PC-9 (cell line): ENCODE measurements at regions not wholly inside any gene's neighbourhood (a gene's known extent, or its start where the extent isn't known, plus 50 kb on each side); places are given as distances from the start of the nearest gene placed in this dataset.

Source experiments
- BruUV-seq: library from RNA; stranded (reverse); fragments of 400-500 nt; replicated peaks from 2 replicates; lab custom pipeline; 2021; lab: Mats Ljungman, UMichigan
- CTCF ChIA-PET: fragments of 300-600 bp; sonication (Branson Sonifier 250); formaldehyde crosslinking; loops from one replicate; lab custom pipeline; 2022; ENCODE audit warnings: antibody characterized with exemption; lab: Charles Lee
- POLR2A ChIA-PET: fragments of 300-600 bp; sonication (Branson Sonifier 250); formaldehyde crosslinking; loops from one replicate; lab custom pipeline; 2022; ENCODE audit warnings: antibody characterized with exemption; ENCODE audit not compliant: unreplicated experiment; lab: Charles Lee
- DNase-seq, 2 experiments: peaks; one replicate each; pipeline versions ENCODE4 v3.0.0 to v3.0.0-alpha.2; 2015 to 2022; ENCODE audit warnings: mixed read lengths in 1 of 2
- H2AFZ ChIP-seq: fragments of 200-600 bp; sonication (generic); 2 replicates; pipeline ENCODE4 v1.8.1; 2017; ENCODE audit warnings: antibody characterized with exemption
- H3F3A ChIP-seq: fragments of 200-600 bp; sonication (generic); 2 replicates; pipeline ENCODE4 v1.8.1; 2017; ENCODE audit warnings: antibody characterized with exemption, mild to moderate bottlenecking, low read depth; ENCODE audit not compliant: insufficient read depth
- H3K27ac ChIP-seq: fragments of 200-600 bp; sonication (generic); 2 replicates; pipeline ENCODE4 v1.6.1; 2016; ENCODE audit warnings: mixed run types
- H3K27me3 ChIP-seq: fragments of 200-600 bp; sonication (generic); 2 replicates; pipeline ENCODE4 v1.6.1; 2016; ENCODE audit warnings: low read depth, mixed run types; ENCODE audit not compliant: insufficient read depth
- H3K36me3 ChIP-seq: fragments of 200-600 bp; sonication (generic); 2 replicates; pipeline ENCODE4 v1.6.1; 2016; ENCODE audit warnings: low read depth, mixed run types
- H3K4me1 ChIP-seq: fragments of 200-600 bp; sonication (generic); replicated peaks from 2 replicates; pipeline ENCODE4 v1.6.1; 2016; ENCODE audit warnings: mixed run types; ENCODE audit not compliant: insufficient read depth
- H3K4me2 ChIP-seq: fragments of 200-600 bp; sonication (generic); 2 replicates; pipeline ENCODE4 v1.6.1; 2017; ENCODE audit warnings: mixed run types
- H3K4me3 ChIP-seq: fragments of 200-600 bp; sonication (generic); 2 replicates; pipeline ENCODE4 v1.6.1; 2016; ENCODE audit warnings: mixed run types
- H3K79me2 ChIP-seq: fragments of 200-600 bp; sonication (generic); 2 replicates; pipeline ENCODE4 v1.6.1; 2017; ENCODE audit warnings: low read depth, mixed run types
- H3K9me2 ChIP-seq: fragments of 200-600 bp; sonication (generic); 2 replicates; pipeline ENCODE4 v1.8.1; 2017; ENCODE audit warnings: mild to moderate bottlenecking; ENCODE audit not compliant: insufficient read depth
- H3K9me3 ChIP-seq: fragments of 200-600 bp; sonication (generic); 2 replicates; pipeline ENCODE4 v1.8.1; 2016; ENCODE audit warnings: low read depth; ENCODE audit not compliant: insufficient read depth
- H4K20me1 ChIP-seq: fragments of 200-600 bp; sonication (generic); 2 replicates; pipeline ENCODE4 v1.8.1; 2017; ENCODE audit not compliant: insufficient read depth
- EZH2 ChIP-seq: fragments of 200-600 bp; sonication (generic); IDR thresholded peaks from 2 replicates; pipeline ENCODE4 v1.8.0; 2017; ENCODE audit warnings: antibody characterized with exemption, low read depth
- intact Hi-C: fragments of 100-400 bp; cut with micrococcal nuclease; formaldehyde crosslinking; loops from one replicate; pipeline ENCODE4 v1.10.0; 2022; ENCODE audit not compliant: unreplicated experiment
- TF ChIP-seq, protein P1 (sequence below): fragments of 200-600 bp; sonication (generic); conservative IDR thresholded peaks from 2 replicates; pipeline ENCODE4 v1.6.1; 2017; ENCODE audit warnings: mixed run types, antibody characterized with exemption, mild to moderate bottlenecking, moderate library complexity

DNA sequence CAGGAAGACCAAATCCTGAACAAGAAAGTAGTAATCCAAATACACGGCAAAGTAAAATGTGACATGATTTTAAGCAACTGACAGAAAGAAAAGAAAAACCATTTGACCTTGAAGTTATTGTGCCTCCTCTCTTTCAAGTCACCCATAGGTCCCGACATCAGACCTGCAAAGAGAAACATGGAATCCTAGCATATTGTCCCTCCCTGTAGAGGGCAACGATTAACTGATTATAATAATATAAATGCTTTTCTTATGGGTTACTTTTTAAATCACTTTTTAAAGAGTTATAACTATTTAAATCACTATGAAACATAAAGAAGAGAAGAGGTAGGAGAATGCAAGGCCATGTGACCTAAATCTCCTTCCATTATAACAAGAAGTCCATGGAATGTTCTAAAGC lies 143.2 kb upstream of the LIPC start:
- POLR2A ChIA-PET = interaction anchor here (0.7 kb wide), 1 partner anchor 176 kb away, joined by 3 read pairs; no protein-coding TSS in a partner anchor
- no peak for DNase-seq
- Histone ChIP-seq H3K27me3 (no peaks in the 10 kb centered on the region), H3K27ac (no peak overlapping the region), H3K4me1 (peaks cover 8% of the 10 kb centered on the region), H3K9me3 (no peaks in the 10 kb centered on the region), H3K79me2 (no peaks in the 10 kb centered on the region), H3K36me3 (no peaks in the 10 kb centered on the region), H4K20me1 (no peaks in the 10 kb centered on the region), H3K4me3 (no peak overlapping the region), H2AFZ (no peak overlapping the region), H3K9me2 (no peaks in the 10 kb centered on the region), H3K4me2 (no peak overlapping the region), H3F3A (no peaks in the 10 kb centered on the region; the same call in 1 of the 2 replicates)
- CTCF ChIA-PET = no interaction called here
- intact Hi-C loops = no loop called here
- TF ChIP-seq, protein P1, sequence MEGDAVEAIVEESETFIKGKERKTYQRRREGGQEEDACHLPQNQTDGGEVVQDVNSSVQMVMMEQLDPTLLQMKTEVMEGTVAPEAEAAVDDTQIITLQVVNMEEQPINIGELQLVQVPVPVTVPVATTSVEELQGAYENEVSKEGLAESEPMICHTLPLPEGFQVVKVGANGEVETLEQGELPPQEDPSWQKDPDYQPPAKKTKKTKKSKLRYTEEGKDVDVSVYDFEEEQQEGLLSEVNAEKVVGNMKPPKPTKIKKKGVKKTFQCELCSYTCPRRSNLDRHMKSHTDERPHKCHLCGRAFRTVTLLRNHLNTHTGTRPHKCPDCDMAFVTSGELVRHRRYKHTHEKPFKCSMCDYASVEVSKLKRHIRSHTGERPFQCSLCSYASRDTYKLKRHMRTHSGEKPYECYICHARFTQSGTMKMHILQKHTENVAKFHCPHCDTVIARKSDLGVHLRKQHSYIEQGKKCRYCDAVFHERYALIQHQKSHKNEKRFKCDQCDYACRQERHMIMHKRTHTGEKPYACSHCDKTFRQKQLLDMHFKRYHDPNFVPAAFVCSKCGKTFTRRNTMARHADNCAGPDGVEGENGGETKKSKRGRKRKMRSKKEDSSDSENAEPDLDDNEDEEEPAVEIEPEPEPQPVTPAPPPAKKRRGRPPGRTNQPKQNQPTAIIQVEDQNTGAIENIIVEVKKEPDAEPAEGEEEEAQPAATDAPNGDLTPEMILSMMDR = no peak
- TF ChIP-seq EZH2 = no peak
- no TSS peak for BruUV-seq

DNA sequence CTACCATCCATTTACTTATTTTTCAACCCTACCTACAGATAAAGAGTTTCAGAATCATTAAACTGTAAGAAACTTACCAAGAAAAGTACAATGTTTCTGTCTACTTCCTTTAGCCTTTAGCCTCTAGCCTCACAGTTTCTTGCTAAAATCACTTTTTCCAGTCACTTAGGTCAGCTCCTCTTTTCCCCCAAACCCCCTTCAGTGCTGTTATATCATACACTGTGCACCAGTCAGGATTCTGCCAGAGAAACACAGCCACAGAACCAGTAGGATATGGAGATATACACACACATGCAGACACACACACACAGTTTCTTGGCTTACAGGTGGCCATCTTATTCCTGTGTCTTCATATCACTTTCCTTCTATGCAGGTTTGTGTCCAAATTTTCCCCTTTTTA lies 139.9 kb upstream of the LIPC start:
- H3F3A ChIP-seq = peaks cover 6% of the 10 kb centered on the region; the same call in 1 of the 2 replicates
- DNase-seq = no peak
- H3K27me3 ChIP-seq = no peaks in the 10 kb centered on the region
- H3K27ac ChIP-seq = no peak overlapping the region
- POLR2A ChIA-PET = no interaction called here
- no peaks in the 10 kb centered on the region for H3K9me2 ChIP-seq
- H3K4me2 ChIP-seq = no peak overlapping the region
- no peaks in the 10 kb centered on the region for H4K20me1 ChIP-seq
- intact Hi-C loops = no loop called here
- no peaks in the 10 kb centered on the region for H3K36me3 ChIP-seq
- peaks cover 18% of the 10 kb centered on the region for H3K4me1 ChIP-seq
- H3K79me2 ChIP-seq = no peaks in the 10 kb centered on the region
- H3K4me3 ChIP-seq = no peak overlapping the region
- no peak overlapping the region for H2AFZ ChIP-seq
- CTCF ChIA-PET = no interaction called here
- BruUV-seq = no TSS peak
- TF ChIP-seq, protein P1 = no peak
- TF ChIP-seq EZH2 = no peak
- H3K9me3 ChIP-seq = peaks cover 7% of the 10 kb centered on the region

DNA sequence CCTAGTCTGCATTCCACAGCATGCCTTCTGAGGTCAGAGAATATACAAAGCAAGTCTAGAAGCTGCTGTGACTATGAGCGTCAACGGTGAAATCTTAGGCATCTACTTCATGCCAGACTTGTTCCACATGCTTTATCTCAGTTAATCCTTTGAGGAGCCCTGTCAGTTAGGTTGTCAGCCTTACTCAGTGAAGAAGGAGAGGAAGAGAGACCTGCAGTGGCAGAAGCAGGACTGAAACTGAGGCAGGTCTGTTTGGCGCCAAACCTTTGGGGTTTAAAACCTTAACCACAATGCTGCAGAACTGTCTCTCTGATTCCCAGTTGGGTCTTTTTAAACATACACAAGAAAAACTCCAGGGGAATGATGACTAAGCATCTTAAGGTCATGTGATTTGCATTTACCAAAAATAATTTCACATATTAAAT lies 139.0 kb upstream of the LIPC start:
- CTCF ChIA-PET = interaction anchor here (0.7 kb wide), 1 partner anchor 458 kb away, joined by 8 read pairs; no protein-coding TSS in a partner anchor

More for the DNA sequence above, 139.0 kb upstream of the LIPC start:
- Histone ChIP-seq H3K27ac (no peak overlapping the region), H3K36me3 (no peaks in the 10 kb centered on the region), H3K27me3 (no peaks in the 10 kb centered on the region), H2AFZ (no peak overlapping the region), H3K4me3 (no peak overlapping the region), H3K9me2 (no peaks in the 10 kb centered on the region), H3F3A (peaks cover 6% of the 10 kb centered on the region; the same call in 1 of the 2 replicates), H4K20me1 (no peaks in the 10 kb centered on the region), H3K4me2 (no peak overlapping the region), H3K9me3 (peaks cover 7% of the 10 kb centered on the region), H3K79me2 (no peaks in the 10 kb centered on the region), H3K4me1 (peaks cover 18% of the 10 kb centered on the region)
- no TSS peak for BruUV-seq
- no peak for DNase-seq
- TF ChIP-seq, protein P1 = no peak
- TF ChIP-seq EZH2 = no peak
- intact Hi-C loops = no loop called here
- POLR2A ChIA-PET = no interaction called here
